ENCODE measurements at regions not wholly inside any gene's neighbourhood (a gene's known extent, or its start where the extent isn't known, plus 50 kb on each side); places are given as distances from the start of the nearest gene placed in this dataset.

DNA sequence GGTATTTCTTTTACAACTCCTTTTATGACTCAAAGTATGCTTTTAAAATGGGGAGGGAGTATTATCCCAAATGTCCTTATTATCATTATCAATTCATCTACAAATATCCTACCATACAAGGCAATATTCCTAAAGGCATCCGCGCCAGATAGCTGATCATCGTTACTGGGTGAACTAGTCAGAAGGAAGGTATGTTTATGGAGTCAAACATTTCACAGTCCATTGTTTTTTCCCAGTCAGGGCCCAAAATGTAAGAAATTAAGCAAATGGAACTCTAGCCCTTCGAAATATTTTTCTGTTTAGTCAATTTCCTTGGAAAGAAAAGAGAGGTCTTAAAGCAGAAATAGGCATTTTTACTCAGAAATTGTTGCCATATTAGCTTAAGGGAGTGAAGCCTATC lies 188.5 kb upstream of the CCNG1 start:
- Histone ChIP-seq H3K79me1 (ENCODE audit: low read depth in 1 of 2, low read length in 2 of 2) (no peaks in the 10 kb centered on the region), H3K4me2 (ENCODE audit: low read depth, low read length) (no peak overlapping the region), H2AK5ac (ENCODE audit: low read depth, low read length) (no peak overlapping the region), H2AFZ (replicated peaks; ENCODE audit: low read length, poor library complexity) (no peak overlapping the region), H3K36me3 (ENCODE audit: control insufficient read depth, insufficient read depth, low read length) (no peaks in the 10 kb centered on the region), H4K5ac (ENCODE audit: low read depth, low read length) (no peak overlapping the region), H3K4ac (ENCODE audit: low read depth, low read length) (no peak overlapping the region), H3K18ac (ENCODE audit: low read depth, low read length) (no peak overlapping the region), H2BK120ac (ENCODE audit: low read depth, low read length) (no peak overlapping the region), H4K91ac (ENCODE audit: insufficient read depth, low read depth, low read length) (no peak overlapping the region), H2BK15ac (ENCODE audit: low read depth, low read length) (no peak overlapping the region), H3K9me3 (ENCODE audit: control insufficient read depth, insufficient read depth, low read length) (peaks cover 4% of the 10 kb centered on the region; the same call in 1 of the 2 replicates), H4K8ac (ENCODE audit: low read depth in 2 of 2, low read length in 2 of 2) (no peak overlapping the region), H3K27me3 (ENCODE audit: control insufficient read depth, insufficient read depth, low read length) (no peaks in the 10 kb centered on the region), H3K56ac (ENCODE audit: extremely low read depth, insufficient read depth, low read length) (no peak overlapping the region), H3K9ac (ENCODE audit: low read depth, low read length) (no peak overlapping the region), H3K27ac (ENCODE audit: insufficient read depth, low read length) (no peak overlapping the region), H2AK9ac (replicated peaks; ENCODE audit: low read depth, low read length, poor library complexity) (no peak overlapping the region), H3K14ac (replicated peaks; ENCODE audit: low read depth, low read length) (no peak overlapping the region), H2BK5ac (ENCODE audit: low read depth, low read length, poor library complexity, severe bottlenecking) (no peak overlapping the region), H2BK20ac (ENCODE audit: low read depth, low read length) (no peak overlapping the region), H3K4me3 (ENCODE audit: insufficient read depth, low read depth, low read length) (no peak overlapping the region), H3K9me1 (ENCODE audit: insufficient read depth, low read length) (no peaks in the 10 kb centered on the region), H3K4me1 (ENCODE audit: control insufficient read depth, insufficient read depth, low read length) (no peaks in the 10 kb centered on the region), H3K23ac (ENCODE audit: low read depth, low read length) (no peak overlapping the region), H4K20me1 (ENCODE audit: insufficient read depth, low read length) (no peaks in the 10 kb centered on the region)
- intact Hi-C loops (cut with micrococcal nuclease), result no loop called here
- ATAC-seq (ENCODE audit: low read depth), result no peak
- no peak for DNase-seq
- dilution Hi-C loops (cut with HindIII; ENCODE audit: low sequenced_read_pairs, unreplicated experiment), result no loop called here
- in situ Hi-C loops (cut with MboI; ENCODE audit: low sequenced_read_pairs), result no loop called here
- ChIA-PET POLR2A (ENCODE audit: unreplicated experiment) (no interaction called here), CTCF (interaction anchor here (0.5 kb wide), 1 partner anchor 23 kb away, joined by 5 read pairs; no protein-coding TSS in a partner anchor)
- no CpG with 5 or more reads among the region's 4 CpGs for WGBS, 2 experiments (ENCODE audit: extremely low coverage in 2 of 2, insufficient read length in 1 of 2)
- no peak for TF ChIP-seq RAD21 (IDR thresholded peaks at IDR 0.05; ENCODE audit: low read length)
- TF ChIP-seq RFX5 (IDR thresholded peaks at IDR 0.05; ENCODE audit: low read depth, low read length), result no peak
- no TSS peak for BruUV-seq (replicated peaks)

Data from IMR-90 (cell line).